ENCODE measurements at regions not wholly inside any gene's neighbourhood (a gene's known extent, or its start where the extent isn't known, plus 50 kb on each side); places are given as distances from the start of the nearest gene placed in this dataset.

DNA sequence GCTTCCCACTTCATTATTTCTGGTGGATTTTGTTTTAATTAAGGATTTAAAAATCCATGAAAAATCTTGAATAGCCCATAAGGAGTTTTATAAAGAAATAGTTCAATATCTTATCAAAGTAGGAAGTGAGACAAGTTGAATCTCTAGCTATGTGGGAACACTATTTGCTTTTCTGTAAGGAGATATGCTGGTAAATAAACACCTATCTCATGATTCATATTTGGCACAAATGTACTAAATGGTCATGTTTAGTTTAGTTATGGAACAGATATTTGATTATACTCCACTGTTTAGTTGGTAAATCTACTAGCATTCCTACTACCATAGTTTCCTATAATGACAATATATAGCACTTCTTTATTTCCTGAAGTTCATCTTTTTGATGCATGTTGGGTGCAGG is 239.9 kb upstream of the CEP162 start (continued):
- TF ChIP-seq, protein P1, sequence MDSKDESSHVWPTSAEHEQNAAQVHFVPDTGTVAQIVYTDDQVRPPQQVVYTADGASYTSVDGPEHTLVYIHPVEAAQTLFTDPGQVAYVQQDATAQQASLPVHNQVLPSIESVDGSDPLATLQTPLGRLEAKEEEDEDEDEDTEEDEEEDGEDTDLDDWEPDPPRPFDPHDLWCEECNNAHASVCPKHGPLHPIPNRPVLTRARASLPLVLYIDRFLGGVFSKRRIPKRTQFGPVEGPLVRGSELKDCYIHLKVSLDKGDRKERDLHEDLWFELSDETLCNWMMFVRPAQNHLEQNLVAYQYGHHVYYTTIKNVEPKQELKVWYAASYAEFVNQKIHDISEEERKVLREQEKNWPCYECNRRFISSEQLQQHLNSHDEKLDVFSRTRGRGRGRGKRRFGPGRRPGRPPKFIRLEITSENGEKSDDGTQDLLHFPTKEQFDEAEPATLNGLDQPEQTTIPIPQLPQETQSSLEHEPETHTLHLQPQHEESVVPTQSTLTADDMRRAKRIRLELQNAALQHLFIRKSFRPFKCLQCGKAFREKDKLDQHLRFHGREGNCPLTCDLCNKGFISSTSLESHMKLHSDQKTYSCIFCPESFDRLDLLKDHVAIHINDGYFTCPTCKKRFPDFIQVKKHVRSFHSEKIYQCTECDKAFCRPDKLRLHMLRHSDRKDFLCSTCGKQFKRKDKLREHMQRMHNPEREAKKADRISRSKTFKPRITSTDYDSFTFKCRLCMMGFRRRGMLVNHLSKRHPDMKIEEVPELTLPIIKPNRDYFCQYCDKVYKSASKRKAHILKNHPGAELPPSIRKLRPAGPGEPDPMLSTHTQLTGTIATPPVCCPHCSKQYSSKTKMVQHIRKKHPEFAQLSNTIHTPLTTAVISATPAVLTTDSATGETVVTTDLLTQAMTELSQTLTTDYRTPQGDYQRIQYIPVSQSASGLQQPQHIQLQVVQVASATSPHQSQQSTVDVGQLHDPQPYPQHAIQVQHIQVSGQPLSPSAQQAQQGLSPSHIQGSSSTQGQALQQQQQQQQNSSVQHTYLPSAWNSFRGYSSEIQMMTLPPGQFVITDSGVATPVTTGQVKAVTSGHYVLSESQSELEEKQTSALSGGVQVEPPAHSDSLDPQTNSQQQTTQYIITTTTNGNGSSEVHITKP (tag by site-specific recombination; IDR thresholded peaks at IDR 0.05): no peak
- TF ChIP-seq YY2 (tag by site-specific recombination; IDR thresholded peaks at IDR 0.05): no peak
- TF ChIP-seq ZNF221 (tag by site-specific recombination; IDR thresholded peaks at IDR 0.05; ENCODE audit: borderline replicate concordance): no peak
- no peak for TF ChIP-seq ZNF514 (tag by site-specific recombination; IDR thresholded peaks at IDR 0.05)
- TF ChIP-seq ZBTB8A (tag by site-specific recombination; IDR thresholded peaks at IDR 0.05): no peak
- TF ChIP-seq ZNF555 (tag by site-specific recombination; conservative IDR thresholded peaks at IDR 0.05): no peak
- TF ChIP-seq ZNF658 (tag by site-specific recombination; IDR thresholded peaks at IDR 0.05): no peak

DNA sequence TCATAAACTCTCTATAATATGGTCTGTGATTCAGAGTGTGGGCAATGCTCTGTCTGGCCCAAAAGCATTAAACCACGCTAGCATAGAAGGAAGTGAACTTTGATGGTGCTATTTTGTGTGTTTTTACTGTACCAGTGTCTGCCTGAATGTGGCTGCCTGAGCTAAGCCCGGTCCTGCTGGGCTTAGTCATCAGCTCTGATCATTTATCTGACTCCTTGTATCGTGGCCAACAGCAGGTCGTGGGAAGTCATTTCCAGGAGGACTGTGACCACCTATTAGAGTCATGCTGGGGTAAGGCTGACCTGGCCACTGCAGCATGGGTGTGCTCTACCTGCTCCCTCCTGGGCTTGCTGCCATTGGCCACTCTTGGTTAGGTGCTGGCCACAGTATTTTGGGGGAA is 239.1 kb upstream of the CEP162 start:
- no peaks in the 10 kb centered on the region for H3K9me3 ChIP-seq (ENCODE audit: control insufficient read depth, insufficient read depth, low read depth, low read length)
- no peaks in the 10 kb centered on the region for H3K4me1 ChIP-seq (ENCODE audit: control insufficient read depth, insufficient read depth, low read length)
- no peak overlapping the region for H3K4me3 ChIP-seq (ENCODE audit: low read depth, low read length)
- H3K27ac ChIP-seq (ENCODE audit: extremely low read depth, low read depth, low read length): no peak overlapping the region
- no peaks in the 10 kb centered on the region for H3K36me3 ChIP-seq (ENCODE audit: control insufficient read depth in 2 of 2, insufficient read depth in 1 of 2, low read length in 2 of 2)
- TF ChIP-seq HOXC10 (CRISPR knock-in tag; IDR thresholded peaks at IDR 0.05) (no peak), ZIC2 (tag by site-specific recombination; IDR thresholded peaks at IDR 0.05) (no peak), ZNF76 (tag by site-specific recombination; IDR thresholded peaks at IDR 0.05; ENCODE audit: borderline replicate concordance, low read depth) (no peak), ZNF707 (tag by site-specific recombination; IDR thresholded peaks at IDR 0.05) (no peak), ZFP69B (tag by site-specific recombination; IDR thresholded peaks at IDR 0.05) (no peak), ZNF214 (tag by site-specific recombination; IDR thresholded peaks at IDR 0.05; ENCODE audit: borderline replicate concordance) (no peak), ZNF549 (tag by site-specific recombination; IDR thresholded peaks at IDR 0.05) (no peak), ZNF394 (tag by site-specific recombination; IDR thresholded peaks at IDR 0.05; ENCODE audit: borderline replicate concordance) (no peak), ZNF548 (tag by site-specific recombination; IDR thresholded peaks at IDR 0.05) (no peak)
- TF ChIP-seq, protein P2, sequence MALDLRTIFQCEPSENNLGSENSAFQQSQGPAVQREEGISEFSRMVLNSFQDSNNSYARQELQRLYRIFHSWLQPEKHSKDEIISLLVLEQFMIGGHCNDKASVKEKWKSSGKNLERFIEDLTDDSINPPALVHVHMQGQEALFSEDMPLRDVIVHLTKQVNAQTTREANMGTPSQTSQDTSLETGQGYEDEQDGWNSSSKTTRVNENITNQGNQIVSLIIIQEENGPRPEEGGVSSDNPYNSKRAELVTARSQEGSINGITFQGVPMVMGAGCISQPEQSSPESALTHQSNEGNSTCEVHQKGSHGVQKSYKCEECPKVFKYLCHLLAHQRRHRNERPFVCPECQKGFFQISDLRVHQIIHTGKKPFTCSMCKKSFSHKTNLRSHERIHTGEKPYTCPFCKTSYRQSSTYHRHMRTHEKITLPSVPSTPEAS (tag by site-specific recombination; IDR thresholded peaks at IDR 0.05): no peak
- TF ChIP-seq, protein P3, sequence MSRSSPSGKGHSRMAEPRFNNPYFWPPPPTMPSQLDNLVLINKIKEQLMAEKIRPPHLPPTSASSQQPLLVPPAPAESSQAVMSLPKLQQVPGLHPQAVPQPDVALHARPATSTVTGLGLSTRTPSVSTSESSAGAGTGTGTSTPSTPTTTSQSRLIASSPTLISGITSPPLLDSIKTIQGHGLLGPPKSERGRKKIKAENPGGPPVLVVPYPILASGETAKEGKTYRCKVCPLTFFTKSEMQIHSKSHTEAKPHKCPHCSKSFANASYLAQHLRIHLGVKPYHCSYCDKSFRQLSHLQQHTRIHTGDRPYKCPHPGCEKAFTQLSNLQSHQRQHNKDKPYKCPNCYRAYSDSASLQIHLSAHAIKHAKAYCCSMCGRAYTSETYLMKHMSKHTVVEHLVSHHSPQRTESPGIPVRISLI (tag by site-specific recombination; IDR thresholded peaks at IDR 0.05): no peak
- TF ChIP-seq, protein P4, sequence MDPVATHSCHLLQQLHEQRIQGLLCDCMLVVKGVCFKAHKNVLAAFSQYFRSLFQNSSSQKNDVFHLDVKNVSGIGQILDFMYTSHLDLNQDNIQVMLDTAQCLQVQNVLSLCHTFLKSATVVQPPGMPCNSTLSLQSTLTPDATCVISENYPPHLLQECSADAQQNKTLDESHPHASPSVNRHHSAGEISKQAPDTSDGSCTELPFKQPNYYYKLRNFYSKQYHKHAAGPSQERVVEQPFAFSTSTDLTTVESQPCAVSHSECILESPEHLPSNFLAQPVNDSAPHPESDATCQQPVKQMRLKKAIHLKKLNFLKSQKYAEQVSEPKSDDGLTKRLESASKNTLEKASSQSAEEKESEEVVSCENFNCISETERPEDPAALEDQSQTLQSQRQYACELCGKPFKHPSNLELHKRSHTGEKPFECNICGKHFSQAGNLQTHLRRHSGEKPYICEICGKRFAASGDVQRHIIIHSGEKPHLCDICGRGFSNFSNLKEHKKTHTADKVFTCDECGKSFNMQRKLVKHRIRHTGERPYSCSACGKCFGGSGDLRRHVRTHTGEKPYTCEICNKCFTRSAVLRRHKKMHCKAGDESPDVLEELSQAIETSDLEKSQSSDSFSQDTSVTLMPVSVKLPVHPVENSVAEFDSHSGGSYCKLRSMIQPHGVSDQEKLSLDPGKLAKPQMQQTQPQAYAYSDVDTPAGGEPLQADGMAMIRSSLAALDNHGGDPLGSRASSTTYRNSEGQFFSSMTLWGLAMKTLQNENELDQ (tag by site-specific recombination; IDR thresholded peaks at IDR 0.05; ENCODE audit: low read depth): no peak
- TF ChIP-seq, protein P5, sequence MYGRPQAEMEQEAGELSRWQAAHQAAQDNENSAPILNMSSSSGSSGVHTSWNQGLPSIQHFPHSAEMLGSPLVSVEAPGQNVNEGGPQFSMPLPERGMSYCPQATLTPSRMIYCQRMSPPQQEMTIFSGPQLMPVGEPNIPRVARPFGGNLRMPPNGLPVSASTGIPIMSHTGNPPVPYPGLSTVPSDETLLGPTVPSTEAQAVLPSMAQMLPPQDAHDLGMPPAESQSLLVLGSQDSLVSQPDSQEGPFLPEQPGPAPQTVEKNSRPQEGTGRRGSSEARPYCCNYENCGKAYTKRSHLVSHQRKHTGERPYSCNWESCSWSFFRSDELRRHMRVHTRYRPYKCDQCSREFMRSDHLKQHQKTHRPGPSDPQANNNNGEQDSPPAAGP (tag by site-specific recombination; IDR thresholded peaks at IDR 0.05): no peak
- CTCF ChIA-PET: interaction anchor here (0.6 to 2.3 kb wide), 3 partner anchors 14 to 85 kb away, joined by 3 to 6 read pairs (median 3); no protein-coding TSS in a partner anchor
- POLR2A ChIA-PET: no interaction called here

Measured in HEK293 (cell line).